Esophagus muscularis mucosa (tissue), 4 donors: ENCODE measurements at regions not wholly inside any gene's neighbourhood (a gene's known extent, or its start where the extent isn't known, plus 50 kb on each side); places are given as distances from the start of the nearest gene placed in this dataset.

ENCODE experiments used
- EP300 ChIP-seq: sonication (generic); formaldehyde crosslinking; IDR thresholded peaks from one replicate; pipeline ENCODE4 v1.6.1; 2017; ENCODE audit warnings: antibody characterized with exemption
- POLR2A ChIP-seq: fragments of 450-650 bp; IDR thresholded peaks from one replicate; pipeline ENCODE4 v1.6.1; 2017; ENCODE audit warnings: antibody characterized with exemption, moderate library complexity, mild to moderate bottlenecking, low read depth
- POLR2AphosphoS5 ChIP-seq, 2 donors: sonication (generic); formaldehyde crosslinking; IDR thresholded peaks; one replicate each; pipeline ENCODE4 v1.6.1; 2017; ENCODE audit warnings: antibody characterized with exemption in 2 of 2
- TF ChIP-seq, protein P1 (sequence below), 3 experiments: fragments of 200-600 bp in 2 of 3; fragments of 450-650 bp in 1 of 3; sonication (generic) in 2 of 3; IDR thresholded peaks; one replicate each; pipeline ENCODE4 v1.5.1; 2017 to 2019; ENCODE audit warnings: antibody characterized with exemption in 3 of 3, mild to moderate bottlenecking in 2 of 3, moderate library complexity in 1 of 3

GRCh38 chr14:26719514-26719913 is 121.7 kb upstream of the NOVA1 start:
- TF ChIP-seq, protein P1, sequence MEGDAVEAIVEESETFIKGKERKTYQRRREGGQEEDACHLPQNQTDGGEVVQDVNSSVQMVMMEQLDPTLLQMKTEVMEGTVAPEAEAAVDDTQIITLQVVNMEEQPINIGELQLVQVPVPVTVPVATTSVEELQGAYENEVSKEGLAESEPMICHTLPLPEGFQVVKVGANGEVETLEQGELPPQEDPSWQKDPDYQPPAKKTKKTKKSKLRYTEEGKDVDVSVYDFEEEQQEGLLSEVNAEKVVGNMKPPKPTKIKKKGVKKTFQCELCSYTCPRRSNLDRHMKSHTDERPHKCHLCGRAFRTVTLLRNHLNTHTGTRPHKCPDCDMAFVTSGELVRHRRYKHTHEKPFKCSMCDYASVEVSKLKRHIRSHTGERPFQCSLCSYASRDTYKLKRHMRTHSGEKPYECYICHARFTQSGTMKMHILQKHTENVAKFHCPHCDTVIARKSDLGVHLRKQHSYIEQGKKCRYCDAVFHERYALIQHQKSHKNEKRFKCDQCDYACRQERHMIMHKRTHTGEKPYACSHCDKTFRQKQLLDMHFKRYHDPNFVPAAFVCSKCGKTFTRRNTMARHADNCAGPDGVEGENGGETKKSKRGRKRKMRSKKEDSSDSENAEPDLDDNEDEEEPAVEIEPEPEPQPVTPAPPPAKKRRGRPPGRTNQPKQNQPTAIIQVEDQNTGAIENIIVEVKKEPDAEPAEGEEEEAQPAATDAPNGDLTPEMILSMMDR (IDR thresholded peaks at IDR 0.05), result no peak
- no peak for TF ChIP-seq POLR2A
- TF ChIP-seq EP300, result no peak
- TF ChIP-seq POLR2AphosphoS5 (IDR thresholded peaks at IDR 0.05), result no peak
